ENCODE measurements at regions not wholly inside any gene's neighbourhood (a gene's known extent, or its start where the extent isn't known, plus 50 kb on each side); places are given as distances from the start of the nearest gene placed in this dataset.
A peak's percentile ranks its signal among the peaks of the same experiment; 100 is the strongest.
"Not testable (repeated sequence)": the region's sequence is repeated elsewhere in the genome, so short reads cannot be mapped to it uniquely, and the experiment has no call there.

DNA sequence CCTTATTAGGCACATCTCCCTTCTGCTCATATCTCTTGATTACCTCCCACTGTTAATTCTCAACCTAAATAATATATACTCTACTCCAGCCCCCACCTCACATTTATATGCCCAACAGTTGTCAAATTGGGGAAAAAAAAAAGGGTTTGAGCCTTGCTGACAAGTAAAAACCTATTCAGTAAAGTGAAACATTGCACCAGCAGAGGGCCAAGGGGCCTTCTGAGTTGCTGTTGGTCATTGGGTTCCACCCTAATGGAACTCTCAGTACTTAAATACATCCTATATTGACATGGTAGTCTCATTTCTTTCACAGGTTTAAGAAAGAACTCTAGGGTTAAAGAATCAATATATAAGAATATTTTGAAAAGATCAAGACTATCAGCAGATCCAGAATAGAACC is 362.2 kb downstream of the SMARCA1 start:
- DNase-seq, result no peak

DNA sequence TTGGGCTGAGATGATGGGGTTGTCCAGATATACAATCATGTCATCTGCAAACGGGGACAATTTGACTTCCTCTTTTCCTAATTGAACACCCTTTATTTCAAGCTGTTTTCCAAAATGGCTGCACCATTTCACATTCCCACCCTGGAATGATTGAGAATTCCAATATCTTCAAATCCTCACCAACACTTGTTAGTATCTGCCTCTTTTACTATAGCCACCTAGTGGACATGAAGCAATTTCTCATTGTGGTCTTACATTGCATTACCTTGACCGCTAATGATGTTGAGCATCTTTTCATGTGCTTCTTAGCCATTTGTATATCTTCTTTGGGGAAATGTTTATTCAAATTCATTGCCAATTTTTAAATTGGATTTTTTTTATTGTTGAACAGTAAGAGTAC is 364.8 kb downstream of the SMARCA1 start:
- no peak for DNase-seq

DNA sequence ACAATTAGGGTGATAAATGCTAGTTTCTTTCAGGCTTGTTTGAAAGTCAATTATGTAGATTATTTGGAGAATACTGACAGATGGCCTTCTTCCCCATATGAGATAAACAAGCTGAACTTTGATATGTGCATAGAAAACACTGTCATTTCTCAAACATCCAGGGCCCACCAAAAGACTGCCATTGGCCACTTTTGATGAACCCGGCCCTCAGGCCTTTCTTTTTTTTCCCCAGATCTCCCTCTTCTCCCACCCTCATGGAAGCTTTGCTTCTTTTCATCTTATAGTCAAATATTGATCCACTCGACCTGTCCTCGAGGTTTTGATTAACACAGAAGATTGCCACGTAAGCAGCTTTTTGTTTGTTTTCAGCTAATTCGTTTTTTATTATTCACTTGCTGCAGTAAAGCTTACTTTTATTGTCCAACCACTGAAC is 377.4 kb downstream of the SMARCA1 start:
- DNase-seq, result no peak

DNA sequence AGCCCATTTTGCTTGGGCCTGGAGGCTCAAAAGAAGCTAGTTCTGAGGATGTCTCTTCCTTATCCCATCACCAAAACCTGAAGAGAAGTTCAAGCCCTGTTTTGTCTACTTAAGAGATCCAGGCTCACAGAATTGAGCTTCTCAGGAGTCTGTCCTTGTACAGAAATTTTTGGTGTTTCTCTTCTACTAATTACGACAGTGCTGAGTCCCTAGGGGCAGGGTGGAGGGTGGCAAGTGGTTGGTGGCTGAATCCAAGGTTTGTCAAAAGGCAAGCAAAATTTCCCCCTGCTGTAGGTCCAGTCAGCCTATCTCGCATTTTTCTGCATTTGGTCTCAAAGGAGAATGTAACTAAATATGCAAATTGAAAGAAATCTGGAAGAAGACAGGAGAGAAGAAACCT is 377.9 kb downstream of the SMARCA1 start:
- no peak for DNase-seq

DNA sequence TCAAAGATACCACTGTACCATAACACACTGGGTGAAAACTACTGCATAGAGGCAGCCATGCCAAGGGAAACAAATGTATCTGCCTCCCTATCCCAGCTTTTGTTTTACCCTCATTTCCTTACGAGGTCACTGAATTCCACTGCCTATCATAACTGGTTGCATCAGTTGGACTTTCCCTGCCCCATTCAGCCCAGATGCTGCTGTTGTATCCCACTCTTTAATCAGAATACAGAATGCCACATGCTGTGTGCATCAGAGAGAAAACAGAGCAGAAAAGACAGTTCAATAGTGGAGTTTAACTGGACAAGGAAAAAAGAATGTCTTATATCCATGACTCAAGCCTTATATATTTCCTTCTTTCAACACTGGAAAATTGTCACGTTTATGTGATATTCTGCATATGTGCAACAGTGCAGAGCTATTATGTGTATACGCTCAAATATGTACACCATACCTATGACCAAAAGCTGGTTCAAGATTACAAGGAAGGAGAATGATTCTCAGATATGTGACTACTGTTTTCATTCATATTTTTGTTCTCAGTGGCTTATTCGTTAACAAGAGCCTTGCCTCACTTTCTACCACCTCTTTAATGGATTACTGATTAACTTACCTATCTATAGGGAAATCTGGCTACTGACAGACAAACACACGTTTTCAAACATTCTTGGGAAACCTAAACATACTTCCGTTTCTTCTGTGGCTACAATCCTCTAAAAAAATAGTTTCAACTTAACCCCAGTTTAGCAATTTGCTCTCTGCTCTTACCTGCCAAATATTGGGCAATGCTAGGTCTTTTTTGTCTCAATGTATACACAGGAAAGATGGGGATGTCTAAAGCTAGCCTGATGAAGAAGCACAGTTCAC is 378.9 kb downstream of the SMARCA1 start:
- peak; percentile 81 for DNase-seq

DNA sequence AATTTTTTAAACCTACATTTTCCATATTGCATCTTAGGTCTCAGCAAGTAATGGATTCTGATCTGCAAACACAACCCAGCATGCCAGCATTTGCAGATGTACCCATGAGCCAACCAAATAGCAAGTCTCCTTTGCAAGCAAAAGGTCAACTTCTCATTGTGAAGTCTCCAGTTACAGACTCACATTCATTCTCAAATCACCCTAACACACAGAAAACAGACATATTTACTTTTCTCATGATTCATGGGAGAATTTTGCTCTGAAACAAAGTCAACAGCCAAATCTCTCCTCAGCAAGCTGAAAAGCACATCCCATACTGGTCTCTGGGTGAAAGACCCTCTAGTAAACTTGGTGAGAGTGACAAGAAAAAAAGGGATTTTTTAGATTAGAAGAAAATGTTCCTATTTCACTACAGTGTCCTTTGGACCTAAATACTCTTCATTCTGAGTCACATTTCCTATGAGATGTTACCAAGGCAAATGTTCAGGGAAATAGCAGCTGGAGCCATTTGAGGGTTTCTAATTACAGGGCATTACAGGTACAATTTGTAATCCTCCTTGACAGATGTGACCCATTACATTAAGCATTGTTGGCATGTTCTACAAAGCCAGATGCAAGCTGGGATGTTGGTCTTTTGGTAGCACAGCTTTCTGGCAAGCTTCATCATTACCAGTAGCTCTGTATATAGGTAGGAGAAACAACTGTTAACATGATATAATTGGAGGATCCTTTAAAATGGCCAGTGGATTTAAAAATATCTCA is 383.3 kb downstream of the SMARCA1 start:
- DNase-seq, result peak; percentile 32

DNA sequence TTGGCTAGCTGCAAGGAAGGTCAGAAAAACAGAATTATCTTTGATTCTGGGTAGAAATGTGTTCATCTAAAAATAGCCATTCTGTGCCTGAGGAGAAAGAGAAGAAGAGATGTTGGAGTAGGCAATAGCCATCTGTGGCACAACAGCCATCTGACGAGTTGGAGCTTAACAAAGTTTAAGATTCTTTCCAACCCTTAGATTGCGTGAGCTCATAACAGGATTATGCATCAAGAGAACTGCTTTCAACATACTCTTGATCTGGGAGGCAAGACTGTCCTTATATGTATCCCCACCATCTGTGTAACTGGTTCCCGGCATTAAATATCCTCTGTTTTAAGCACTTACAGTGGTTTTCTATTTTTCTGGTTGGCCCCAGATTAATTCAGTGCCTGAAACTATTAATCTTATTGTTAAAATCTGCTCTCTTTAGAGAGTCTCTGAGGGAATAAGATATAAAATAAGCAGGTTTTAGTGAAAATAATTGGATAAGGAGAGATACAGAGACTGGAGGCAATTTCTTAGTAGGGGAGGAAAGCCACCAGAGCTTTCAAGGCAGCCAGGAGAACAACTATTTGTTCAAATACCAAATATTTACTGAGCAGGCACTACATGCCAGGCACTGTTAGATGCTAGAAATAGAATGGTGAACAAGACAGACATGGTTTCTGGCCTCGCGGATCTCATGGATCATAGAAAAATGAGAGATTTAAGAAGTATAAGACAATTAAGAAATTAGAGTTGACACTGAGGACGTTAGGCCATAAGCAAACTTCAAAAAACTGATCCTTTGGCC is 398.0 kb downstream of the SMARCA1 start:
- DNase-seq, result no peak

DNA sequence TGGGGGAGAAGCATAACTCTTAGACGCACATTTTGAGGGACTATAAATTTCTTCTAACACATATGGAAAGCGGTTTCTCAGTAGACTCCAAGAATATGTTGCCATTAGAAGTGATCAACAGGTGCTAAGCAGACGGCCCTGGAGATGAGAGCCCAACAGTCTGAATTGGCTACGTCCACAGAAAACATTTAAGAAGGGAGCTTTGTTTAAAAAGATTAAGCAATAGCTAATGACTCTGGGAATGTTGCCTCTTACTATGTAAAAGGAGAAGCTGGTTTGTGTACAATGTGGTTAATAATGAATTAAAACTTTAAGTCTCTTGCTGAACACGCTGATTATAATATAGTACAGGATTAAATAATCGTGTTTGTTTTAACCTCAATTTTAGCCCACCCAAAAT is 399.5 kb downstream of the SMARCA1 start:
- no peak for DNase-seq

DNA sequence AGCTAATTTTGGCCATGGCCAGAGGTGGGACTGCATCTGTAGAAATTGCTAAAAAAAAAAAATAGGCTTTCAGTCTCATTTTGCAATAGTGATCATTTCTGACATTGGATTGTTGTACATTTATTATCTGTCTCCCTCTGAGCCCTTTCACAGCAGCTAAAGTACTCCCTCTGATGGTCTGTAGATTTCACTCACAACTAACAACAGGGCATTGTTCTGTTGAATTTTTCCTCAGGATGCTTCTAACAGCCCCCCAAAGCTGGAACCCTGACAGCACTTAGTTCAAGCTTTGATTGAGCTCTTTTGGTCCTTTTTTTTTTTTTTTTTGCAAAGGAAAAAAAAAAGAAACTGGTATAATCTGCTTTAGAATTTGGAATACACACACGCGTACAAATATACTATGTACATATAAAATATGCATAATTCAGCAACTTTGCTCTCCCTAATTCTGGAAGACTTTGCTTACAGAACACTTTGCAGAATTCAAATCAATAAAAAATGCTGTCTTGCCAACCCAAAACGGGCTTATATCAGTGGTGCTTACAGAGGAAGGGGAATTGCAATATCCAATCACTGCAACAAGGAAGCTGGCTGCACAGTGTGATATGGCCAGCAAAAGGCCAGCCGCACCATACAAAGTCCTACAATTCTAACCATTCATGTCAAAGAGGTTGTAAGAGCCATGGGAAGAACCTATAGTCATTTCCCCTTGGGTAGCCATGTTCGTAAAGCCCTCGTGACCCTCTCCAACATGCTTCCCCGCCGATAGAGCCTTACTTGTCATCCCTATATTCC is 406.4 kb downstream of the SMARCA1 start:
- DNase-seq, result no peak

DNA sequence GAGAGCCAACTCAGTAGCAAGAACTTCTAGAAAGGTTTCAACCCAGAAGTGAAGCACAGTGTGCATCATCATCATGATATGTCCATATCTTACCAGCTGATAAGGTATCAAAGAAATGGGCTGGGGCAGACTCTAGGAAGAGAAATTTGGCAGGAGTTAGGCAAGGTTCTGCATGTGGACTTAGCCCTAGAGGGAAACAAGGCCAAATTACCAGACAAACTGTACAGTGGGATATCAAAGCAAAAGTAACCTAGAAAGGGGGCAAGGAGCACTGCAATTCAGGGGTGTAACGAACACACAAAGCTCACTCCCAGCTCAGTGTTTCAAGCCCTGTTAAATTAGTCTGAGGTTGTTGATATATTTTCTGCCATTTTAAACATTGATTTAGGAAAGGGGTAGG is 407.4 kb downstream of the SMARCA1 start:
- no peak for DNase-seq

DNA sequence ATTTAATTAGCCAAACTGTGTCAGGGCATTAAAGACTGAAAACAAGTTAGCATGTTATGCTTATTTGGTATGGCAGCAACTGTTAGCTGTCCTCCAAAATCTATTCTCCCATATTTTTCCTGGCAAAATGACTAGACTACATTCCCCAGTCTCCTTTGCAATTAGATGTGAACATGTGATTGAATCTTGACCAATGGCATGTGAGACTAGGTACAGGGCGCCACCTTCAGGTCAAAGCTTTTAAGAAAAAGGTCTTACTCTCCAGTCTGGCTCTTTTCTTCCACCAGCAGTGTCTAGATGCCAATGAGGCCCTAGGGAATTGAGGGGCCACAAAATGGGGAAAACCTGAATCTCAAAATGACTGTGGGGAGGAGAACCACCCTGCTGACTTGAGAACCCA is 408.2 kb downstream of the SMARCA1 start:
- no peak for DNase-seq

DNA sequence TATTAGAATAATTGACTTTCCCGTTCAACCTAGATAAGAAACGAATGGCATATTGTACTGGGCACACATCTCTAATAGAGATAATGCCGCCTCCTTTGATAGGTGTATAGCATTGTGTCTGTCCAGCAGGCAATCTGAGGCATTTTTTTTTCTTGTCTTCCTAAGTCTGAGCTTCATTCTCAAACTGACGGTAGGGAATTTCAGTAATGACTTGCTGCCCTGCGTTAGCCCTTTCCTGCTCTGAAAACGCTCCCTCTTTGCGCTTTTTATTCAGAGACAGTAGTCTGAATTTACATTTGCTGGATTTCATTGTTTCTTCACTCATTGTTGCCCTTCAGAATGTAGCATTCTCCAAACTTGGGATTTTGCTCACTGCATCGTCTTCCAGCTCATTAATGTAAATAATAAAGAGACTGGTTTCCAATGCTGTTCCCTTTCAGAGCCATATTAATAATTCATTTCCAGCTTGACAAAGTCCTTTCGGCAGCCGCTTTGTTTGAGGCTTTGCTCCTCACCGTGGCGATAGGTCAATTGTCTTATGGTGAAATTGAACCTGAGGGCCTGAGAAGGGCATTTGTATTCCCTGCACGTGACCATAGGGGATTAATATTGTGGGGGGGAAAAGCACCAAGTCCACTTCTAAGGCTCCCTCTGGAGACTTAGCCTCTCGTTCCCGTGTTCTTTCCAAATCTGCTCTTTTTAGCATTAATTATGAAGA is 412.1 kb downstream of the SMARCA1 start:
- no peak for DNase-seq

DNA sequence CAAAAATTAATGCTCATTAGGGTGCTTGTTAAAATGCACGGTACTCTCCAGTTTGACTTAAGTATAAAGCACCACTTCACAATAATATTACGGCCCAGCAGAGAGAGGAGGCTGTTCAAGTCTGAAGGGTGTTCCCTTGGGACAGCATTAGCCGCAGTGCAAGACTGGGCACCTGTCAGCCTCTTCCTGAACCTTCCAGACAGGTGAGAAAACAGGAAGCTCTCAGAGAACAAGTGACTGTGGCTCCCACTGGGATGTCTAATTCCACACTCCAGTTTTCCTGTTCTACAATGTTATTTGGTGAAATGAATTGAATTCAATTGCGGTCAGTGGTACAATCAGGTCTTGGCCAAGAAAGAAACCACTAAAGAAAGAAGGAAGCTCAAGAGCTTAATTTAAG is 414.4 kb downstream of the SMARCA1 start:
- no peak for DNase-seq

DNA sequence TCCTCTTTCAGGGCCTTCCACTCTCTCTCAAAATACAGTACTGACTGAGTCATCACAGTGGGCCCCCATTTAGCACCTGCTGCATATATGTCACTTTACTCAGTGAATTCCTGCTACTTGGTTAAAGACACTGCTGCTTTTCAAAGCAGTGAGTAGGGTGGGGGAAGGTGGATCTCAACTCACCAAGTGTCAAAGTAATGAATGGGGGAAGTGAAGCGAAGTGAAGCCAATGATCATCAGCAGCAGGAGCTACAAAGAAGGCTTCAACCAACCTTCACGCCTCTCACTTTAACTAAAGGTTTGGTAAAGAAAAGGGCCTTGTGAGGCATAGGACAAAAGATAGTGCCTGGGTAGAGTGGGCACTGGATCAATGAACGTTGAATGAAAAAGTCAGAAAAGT is 424.1 kb downstream of the SMARCA1 start:
- DNase-seq, result no peak

DNA sequence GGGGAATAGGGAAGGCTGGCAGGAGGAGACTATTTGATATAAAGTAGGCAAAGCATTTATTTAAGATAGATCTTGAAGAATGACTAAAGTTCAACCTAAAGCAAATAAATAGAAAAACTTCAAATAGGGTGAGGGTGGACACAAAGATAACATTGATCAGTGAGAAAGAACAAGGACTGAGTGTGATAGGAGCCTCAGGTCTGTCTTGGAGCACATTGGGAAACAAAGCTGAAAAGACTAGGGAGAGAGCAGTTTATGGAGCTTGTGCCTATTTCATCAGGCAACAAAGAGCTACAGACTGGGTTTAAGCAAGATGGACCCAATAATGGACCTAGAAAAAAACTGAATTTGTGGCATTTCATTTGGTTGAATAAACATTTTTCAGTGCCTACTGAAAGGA is 425.6 kb downstream of the SMARCA1 start:
- no peak for DNase-seq

DNA sequence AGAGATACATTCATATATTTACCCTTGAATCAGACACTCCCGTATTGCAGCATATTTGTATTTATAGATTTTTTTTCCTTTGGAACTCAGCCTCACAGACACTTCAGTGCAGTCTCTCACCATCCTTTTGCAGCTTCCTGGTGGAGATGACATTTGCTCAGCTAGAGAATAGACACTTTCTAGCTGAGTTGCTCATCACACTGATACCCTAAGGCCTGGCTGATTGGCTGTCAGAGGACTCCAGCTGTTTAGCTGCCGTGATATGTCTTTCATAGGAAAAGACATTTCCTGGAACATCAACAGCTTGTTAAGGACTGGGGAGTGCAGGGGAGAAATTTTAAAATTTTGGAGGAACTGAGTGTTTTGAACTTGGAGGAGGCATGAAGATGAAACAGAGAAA is 429.6 kb downstream of the SMARCA1 start:
- DNase-seq, result no peak

DNA sequence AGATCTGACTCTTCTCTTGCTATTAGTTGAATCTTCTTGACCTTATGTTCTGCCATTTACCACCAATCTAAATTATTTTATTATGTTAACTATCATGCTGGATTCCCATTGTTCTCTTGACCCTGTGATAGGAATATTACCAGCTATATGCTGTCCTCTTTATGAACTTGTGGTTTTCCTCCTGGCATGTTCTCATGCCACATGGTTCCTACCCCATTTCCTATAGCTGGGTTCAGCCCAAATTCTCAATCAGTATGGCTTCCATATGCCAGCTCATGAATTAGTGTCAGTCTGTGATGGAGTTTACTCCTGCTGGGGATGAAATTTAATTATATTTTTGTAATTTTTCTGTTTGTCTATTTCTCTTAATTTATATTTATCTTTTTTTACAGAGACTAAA is 430.5 kb downstream of the SMARCA1 start:
- no peak for DNase-seq

DNA sequence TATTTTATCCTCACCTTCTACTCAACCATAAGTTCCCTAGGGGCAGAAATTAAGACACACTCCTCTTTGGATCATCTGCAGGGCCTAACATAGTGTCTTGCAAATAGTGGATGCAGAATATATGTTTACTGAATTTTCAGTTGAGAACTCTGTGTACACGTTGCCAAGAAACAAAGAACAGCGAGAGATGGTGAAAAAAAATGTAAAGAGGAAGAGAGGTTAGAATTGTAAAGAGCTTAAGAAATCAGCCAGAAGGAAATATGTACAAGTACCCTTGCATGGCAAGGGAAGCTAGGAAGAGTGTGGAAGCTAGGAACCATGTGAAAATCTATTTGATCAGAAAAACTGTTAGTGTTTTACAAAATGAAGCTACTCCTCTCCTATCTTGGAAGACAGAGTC is 431.0 kb downstream of the SMARCA1 start:
- no peak for DNase-seq

DNA sequence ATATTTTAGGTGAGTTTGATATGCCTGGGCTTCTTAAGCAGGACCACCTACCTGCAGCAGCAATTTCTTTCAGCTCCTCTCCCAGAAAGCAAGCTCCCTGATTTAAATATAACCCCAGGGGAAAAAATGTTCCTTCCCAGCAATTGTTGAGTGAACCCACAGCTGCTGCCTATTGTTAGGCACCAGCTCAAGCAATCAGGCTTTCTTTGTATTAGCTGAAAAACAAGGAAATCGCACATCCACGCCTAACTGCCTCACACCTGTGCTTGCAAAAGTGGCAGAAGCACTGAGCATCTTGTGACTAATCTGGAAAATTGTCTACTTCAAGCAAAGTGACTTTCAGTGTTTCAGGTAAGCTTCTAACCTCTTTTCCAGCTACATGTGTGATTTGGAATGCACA is 432.2 kb downstream of the SMARCA1 start:
- no peak for DNase-seq

DNA sequence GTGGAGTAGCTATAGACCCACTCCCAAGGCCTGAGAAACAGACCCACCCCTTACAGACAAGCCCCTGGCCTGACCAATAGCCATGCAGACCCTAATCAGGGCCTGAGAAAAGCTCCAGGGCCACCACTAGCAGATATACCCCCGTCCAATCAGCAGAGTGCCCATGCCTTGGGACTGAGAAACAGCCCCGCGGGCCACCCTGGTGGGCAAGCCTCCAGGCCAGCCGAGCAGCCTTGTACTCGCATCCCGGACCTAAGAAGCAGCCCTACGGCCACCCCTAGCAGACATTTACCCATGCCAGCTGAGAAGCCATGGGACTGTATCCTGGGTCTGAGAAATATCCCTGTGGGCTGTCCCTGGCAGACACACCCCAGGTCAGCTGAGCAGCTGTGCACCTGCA is 436.5 kb downstream of the SMARCA1 start:
- DNase-seq, result no peak

DNA sequence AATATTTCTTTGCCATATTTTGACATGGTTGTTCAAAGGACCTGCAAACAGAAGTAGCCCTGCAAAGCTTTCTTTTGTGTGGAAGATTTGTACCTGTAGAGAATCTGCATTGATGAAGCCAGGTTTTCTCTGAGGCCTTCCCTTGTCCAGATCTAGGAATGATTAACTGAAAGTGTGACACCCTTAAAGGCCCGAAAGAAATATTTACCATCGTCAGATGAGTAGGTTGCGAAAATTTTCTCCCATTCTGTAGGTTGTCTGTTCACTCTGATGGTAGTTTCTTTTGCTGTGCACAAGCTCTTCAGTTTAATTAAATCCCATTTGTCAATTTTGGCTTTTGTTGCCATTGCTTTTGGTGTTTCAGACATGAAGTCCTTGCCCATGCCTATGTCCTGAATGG is 439.0 kb downstream of the SMARCA1 start:
- DNase-seq, result not testable (repeated sequence)
